K562 (cell line): ENCODE measurements at regions not wholly inside any gene's neighbourhood (a gene's known extent, or its start where the extent isn't known, plus 50 kb on each side); places are given as distances from the start of the nearest gene placed in this dataset.

Experiments used
- ATAC-seq: fragments of 200-7000 bp; cut with Tn5 transposase; 3 replicates; pipeline ENCODE4 v1.9.1; 2020; ENCODE audit warnings: moderate library complexity
- BruUV-seq: library from RNA; stranded (reverse); fragments of 400-500 nt; replicated peaks from 2 replicates; lab custom pipeline; 2021; lab: Mats Ljungman, UMichigan
- CTCF ChIA-PET: fragments of 300-600 bp; formaldehyde crosslinking; extraction: SDS; loops from one replicate; lab custom pipeline; 2021; ENCODE audit warnings: low intra/inter-chr PET ratio; lab: Yijun Ruan, JAX
- POLR2A ChIA-PET: fragments of 300-600, 350-650 bp; sonication (Branson Sonifier 250); formaldehyde crosslinking; extraction: SDS; loops from one replicate; lab custom pipeline; 2021; ENCODE audit warnings: antibody characterized with exemption, inconsistent platforms; lab: Yijun Ruan, JAX
- DNase-seq, 4 experiments: peaks; one replicate each; pipeline versions ENCODE4 v3.0.0 to v3.0.0-alpha.2; 2011 to 2018; ENCODE audit warnings: low spot score in 3 of 4, mixed read lengths in 3 of 4; ENCODE audit errors: extremely low read depth in 1 of 4
- FAIRE-seq: peaks from 2 replicates; lab custom pipeline; 2011; peaks lifted over from hg19 to GRCh38; lab: Jason Lieb, UNC
- H2AFZ ChIP-seq: 2 replicates; pipeline ENCODE4 v1.6.0; 2011; ENCODE audit warnings: low read depth, low read length, control low read depth, inconsistent platforms
- H3K27ac ChIP-seq: fragments of 200-600 bp; 3 replicates; pipeline ENCODE4 v1.8.0; 2011; ENCODE audit warnings: low read depth, mild to moderate bottlenecking, control low read depth, inconsistent platforms, low read length, moderate library complexity, mixed read lengths; ENCODE audit errors: extremely low read depth
- H3K27me3 ChIP-seq, 2 experiments: fragments of 300-600 bp in 1 of 2; 2 replicates in 1 of 2; 3 replicates in 1 of 2; pipeline versions ENCODE4 v1.6.0 to v1.8.0; 2011; ENCODE audit warnings: inconsistent platforms in 2 of 2, low read length in 2 of 2, mild to moderate bottlenecking in 1 of 2, mixed read lengths in 1 of 2, moderate library complexity in 1 of 2; ENCODE audit not compliant: control insufficient read depth in 2 of 2, insufficient read depth in 2 of 2
- H3K36me3 ChIP-seq: fragments of 300-600 bp; 3 replicates; pipeline ENCODE4 v1.8.0; 2011; ENCODE audit warnings: mild to moderate bottlenecking, low read length, inconsistent platforms; ENCODE audit not compliant: control insufficient read depth, insufficient read depth
- H3K4me1 ChIP-seq, 2 experiments: fragments of 200-600 bp in 1 of 2; replicated peaks in 1 of 2; 2 replicates in 1 of 2; 3 replicates in 1 of 2; pipeline versions ENCODE4 v1.5.1 to v1.8.0; 2011; ENCODE audit warnings: inconsistent platforms in 2 of 2, low read length in 2 of 2, mild to moderate bottlenecking in 1 of 2, mixed read lengths in 1 of 2, moderate library complexity in 1 of 2; ENCODE audit not compliant: control insufficient read depth in 2 of 2, insufficient read depth in 2 of 2
- H3K4me2 ChIP-seq: 2 replicates; pipeline ENCODE4 v1.6.1; 2011; ENCODE audit warnings: low read length, control low read depth, inconsistent platforms, mixed read lengths; ENCODE audit not compliant: insufficient read depth
- H3K4me3 ChIP-seq: fragments of 200-600 bp; sonication (generic), shearing (Covaris generic); 2 replicates; pipeline ENCODE4 v1.5.1; 2016; ENCODE audit warnings: control low read depth, inconsistent platforms
- H3K79me2 ChIP-seq: fragments of 200-600 bp; 3 replicates; pipeline ENCODE4 v1.8.0; 2011; ENCODE audit warnings: low read length, inconsistent platforms; ENCODE audit not compliant: control insufficient read depth, insufficient read depth
- H3K9ac ChIP-seq, 2 experiments: 2 replicates each; pipeline versions ENCODE4 v1.6.0 to v1.6.1; 2011; ENCODE audit warnings: low read depth in 2 of 2, low read length in 2 of 2, control low read depth in 1 of 2, inconsistent platforms in 1 of 2, mild to moderate bottlenecking in 1 of 2, mixed read lengths in 1 of 2; ENCODE audit not compliant: insufficient read depth in 1 of 2
- H3K9me1 ChIP-seq: one replicate; pipeline ENCODE4 v1.6.0; 2011; ENCODE audit warnings: inconsistent platforms, mild to moderate bottlenecking, low read length, moderate library complexity; ENCODE audit not compliant: control insufficient read depth, insufficient read depth
- H3K9me3 ChIP-seq: replicated peaks from 2 replicates; pipeline ENCODE4 v1.5.1; 2011; ENCODE audit warnings: low read depth, low read length, inconsistent platforms; ENCODE audit not compliant: control insufficient read depth, insufficient read depth
- H4K20me1 ChIP-seq: replicated peaks from 2 replicates; pipeline ENCODE4 v1.6.1; 2011; ENCODE audit warnings: low read length, inconsistent platforms, mixed read lengths; ENCODE audit not compliant: control insufficient read depth, insufficient read depth
- CBX1 ChIP-seq: sonication (generic); IDR thresholded peaks from 2 replicates; pipeline ENCODE4 v1.6.1; 2016; ENCODE audit warnings: antibody characterized with exemption, low read depth, mild to moderate bottlenecking
- FOSL1 ChIP-seq: fragments of 200-800 bp; sonication (Bioruptor generic); conservative IDR thresholded peaks from 2 replicates; pipeline ENCODE4 v1.6.1; 2016; ENCODE audit warnings: missing genetic modification characterization, missing compliant biosample characterization
- GTF2E2 ChIP-seq: fragments of 200-800 bp; sonication (Bioruptor generic); IDR thresholded peaks from 2 replicates; pipeline ENCODE4 v1.6.1; 2016; ENCODE audit warnings: missing genetic modification characterization, missing compliant biosample characterization
- HOXB6 ChIP-seq: fragments of 250-450 bp; sonication (Bioruptor Pico); IDR thresholded peaks from 2 replicates; pipeline ENCODE4 v1.5.1; 2022; ENCODE audit warnings: mild to moderate bottlenecking, borderline replicate concordance
- MTF1 ChIP-seq: fragments of 250-450 bp; sonication (Bioruptor Pico); IDR thresholded peaks from 2 replicates; pipeline ENCODE4 v1.9.0; 2021; ENCODE audit warnings: moderate library complexity, mild to moderate bottlenecking, inconsistent platforms, borderline replicate concordance
- NFATC3 ChIP-seq: fragments of 450-650 bp; IDR thresholded peaks from 2 replicates; pipeline ENCODE4 v1.6.1; 2017; ENCODE audit warnings: mild to moderate bottlenecking
- PTRF ChIP-seq: fragments of 450-650 bp; IDR thresholded peaks from 2 replicates; pipeline ENCODE4 v1.6.1; 2016; ENCODE audit warnings: mild to moderate bottlenecking, missing genetic modification characterization, missing compliant biosample characterization
- TAL1 ChIP-seq: fragments of 450-650 bp; IDR thresholded peaks from 2 replicates; pipeline ENCODE4 v1.6.1; 2016; ENCODE audit warnings: mild to moderate bottlenecking
- TRIM24 ChIP-seq, 2 experiments: fragments of 450-650 bp; IDR thresholded peaks; 2 replicates each; pipeline ENCODE4 v1.6.1; 2016
- ZKSCAN8 ChIP-seq: fragments of 200-800 bp; sonication (Bioruptor generic); IDR thresholded peaks from 2 replicates; pipeline ENCODE4 v1.6.1; 2016; ENCODE audit warnings: missing genetic modification characterization, missing compliant biosample characterization
- ZNF239 ChIP-seq: fragments of 250-450 bp; sonication (Bioruptor Pico); IDR thresholded peaks from 2 replicates; pipeline ENCODE4 v1.4.0; 2020; ENCODE audit warnings: mild to moderate bottlenecking
- ZNF3 ChIP-seq: fragments of 250-450 bp; sonication (Bioruptor Pico); IDR thresholded peaks from 2 replicates; pipeline ENCODE4 v1.5.0; 2021; ENCODE audit warnings: mild to moderate bottlenecking, moderate library complexity
- ZSCAN32 ChIP-seq: fragments of 450-650 bp; formaldehyde crosslinking; IDR thresholded peaks from 2 replicates; pipeline ENCODE4 v1.4.0; 2020; ENCODE audit warnings: mild to moderate bottlenecking, moderate library complexity
- in situ Hi-C: fragments of 300-500 bp; cut with MboI; formaldehyde crosslinking; loops from 4 replicates; pipeline ENCODE4 v1.15.0; 2018; ENCODE audit warnings: inconsistent platforms, mixed read lengths
- intact Hi-C: fragments of 100-400 bp; cut with micrococcal nuclease; formaldehyde crosslinking; loops from 2 replicates; pipeline ENCODE4 v1.14.2; 2022
- TF ChIP-seq, protein P1 (sequence below): sonication (generic); formaldehyde crosslinking; IDR thresholded peaks from 2 replicates; pipeline ENCODE4 v1.8.1; 2023; ENCODE audit warnings: mild to moderate bottlenecking, missing genetic modification reagents

DNA sequence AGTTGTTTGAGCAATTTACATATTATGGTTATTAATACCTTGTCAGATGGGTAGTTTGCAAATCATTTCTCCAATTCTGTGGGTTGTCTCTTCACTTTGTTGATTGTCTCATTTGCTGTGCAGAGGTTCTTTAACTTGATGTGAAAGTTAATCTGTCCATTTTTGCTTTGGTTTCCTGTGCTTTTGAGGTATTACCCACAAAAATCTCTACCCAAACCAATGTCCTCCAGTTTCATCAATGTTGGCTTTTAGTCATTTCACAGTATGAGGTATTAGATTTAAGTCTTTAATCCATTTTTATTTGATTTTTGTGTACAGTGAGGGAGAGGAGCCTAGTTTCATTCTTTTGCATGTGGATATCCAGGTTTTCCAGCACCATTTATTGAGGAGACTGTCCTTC is 82.4 kb downstream of the MRPS30 start:
- TF ChIP-seq FOSL1, result no peak
- no peak for TF ChIP-seq ZSCAN32 (CRISPR knock-in tag)
- TF ChIP-seq MTF1 (CRISPR knock-in tag), result no peak
- TF ChIP-seq CBX1, result no peak
- TF ChIP-seq ZNF239 (CRISPR knock-in tag), result no peak
- TF ChIP-seq HOXB6 (CRISPR knock-in tag), result no peak
- TF ChIP-seq ZKSCAN8 (CRISPR knock-in tag), result no peak
- no peak for TF ChIP-seq TAL1
- TF ChIP-seq NFATC3, result no peak
- TF ChIP-seq, protein P1, sequence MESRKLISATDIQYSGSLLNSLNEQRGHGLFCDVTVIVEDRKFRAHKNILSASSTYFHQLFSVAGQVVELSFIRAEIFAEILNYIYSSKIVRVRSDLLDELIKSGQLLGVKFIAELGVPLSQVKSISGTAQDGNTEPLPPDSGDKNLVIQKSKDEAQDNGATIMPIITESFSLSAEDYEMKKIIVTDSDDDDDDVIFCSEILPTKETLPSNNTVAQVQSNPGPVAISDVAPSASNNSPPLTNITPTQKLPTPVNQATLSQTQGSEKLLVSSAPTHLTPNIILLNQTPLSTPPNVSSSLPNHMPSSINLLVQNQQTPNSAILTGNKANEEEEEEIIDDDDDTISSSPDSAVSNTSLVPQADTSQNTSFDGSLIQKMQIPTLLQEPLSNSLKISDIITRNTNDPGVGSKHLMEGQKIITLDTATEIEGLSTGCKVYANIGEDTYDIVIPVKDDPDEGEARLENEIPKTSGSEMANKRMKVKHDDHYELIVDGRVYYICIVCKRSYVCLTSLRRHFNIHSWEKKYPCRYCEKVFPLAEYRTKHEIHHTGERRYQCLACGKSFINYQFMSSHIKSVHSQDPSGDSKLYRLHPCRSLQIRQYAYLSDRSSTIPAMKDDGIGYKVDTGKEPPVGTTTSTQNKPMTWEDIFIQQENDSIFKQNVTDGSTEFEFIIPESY (CRISPR knock-in tag), result no peak
- no peak for TF ChIP-seq PTRF (tag)
- TF ChIP-seq ZNF3 (CRISPR knock-in tag), result no peak
- no peak for TF ChIP-seq GTF2E2 (tag)
- TF ChIP-seq TRIM24 (IDR thresholded peaks at IDR 0.05), result no peak
- ChIA-PET CTCF (no interaction called here), POLR2A (no interaction called here)
- Histone ChIP-seq H3K4me1 (no peaks in the 10 kb centered on the region), H3K9me1 (no peaks in the 10 kb centered on the region), H3K4me3 (no peak overlapping the region), H3K36me3 (no peaks in the 10 kb centered on the region), H3K9ac (no peak overlapping the region), H3K27me3 (no peaks in the 10 kb centered on the region), H4K20me1 (no peaks in the 10 kb centered on the region), H3K79me2 (no peaks in the 10 kb centered on the region), H3K9me3 (no peaks in the 10 kb centered on the region), H3K4me2 (no peak overlapping the region), H2AFZ (no peak overlapping the region), H3K27ac (no peak overlapping the region)
- in situ Hi-C loops (no loop called here), intact Hi-C loops (no loop called here)
- no peak for FAIRE-seq
- DNase-seq, result no peak
- BruUV-seq, result no TSS peak
- no peak for ATAC-seq
